GM18498 (cell line): ENCODE measurements at regions not wholly inside any gene's neighbourhood (a gene's known extent, or its start where the extent isn't known, plus 50 kb on each side); places are given as distances from the start of the nearest gene placed in this dataset.
"Not testable (repeated sequence)": the region's sequence is repeated elsewhere in the genome, so short reads cannot be mapped to it uniquely, and the experiment has no call there.

Source experiments
- ATAC-seq: cut with Tn5 transposase; IDR thresholded peaks from one replicate; pipeline ENCODE4 v1.9.1; 2021; ENCODE audit warnings: mild to moderate bottlenecking, moderate library complexity; ENCODE audit not compliant: unreplicated experiment

GRCh38 chr9:73337182-73337581 is 185.5 kb downstream of the ANXA1 start:
- ATAC-seq, result not testable (repeated sequence)

GRCh38 chr9:73344060-73344459 is 192.4 kb downstream of the ANXA1 start:
- ATAC-seq, result no peak

GRCh38 chr9:73347123-73347522 is 195.5 kb downstream of the ANXA1 start:
- ATAC-seq, result no peak

- ATAC-seq, result no peak
Measured at GRCh38 chr9:73347720-73348119, 196.1 kb downstream of the ANXA1 start.

GRCh38 chr9:73348471-73348870 is 196.8 kb downstream of the ANXA1 start:
- ATAC-seq, result no peak

- ATAC-seq, result no peak
Measured at GRCh38 chr9:73349476-73349875, 197.8 kb downstream of the ANXA1 start.

- ATAC-seq, result no peak
Measured at GRCh38 chr9:73357607-73358006, 205.9 kb downstream of the ANXA1 start.

- no peak for ATAC-seq
Measured at GRCh38 chr9:73370053-73370452, 218.4 kb downstream of the ANXA1 start.

GRCh38 chr9:73371801-73372200 is 220.1 kb downstream of the ANXA1 start:
- ATAC-seq, result no peak

- no peak for ATAC-seq
Measured at GRCh38 chr9:73380411-73380810, 228.7 kb downstream of the ANXA1 start.

- ATAC-seq, result no peak
Measured at GRCh38 chr9:73402081-73403028, 250.7 kb downstream of the ANXA1 start.

GRCh38 chr9:73411494-73411893 is 259.8 kb downstream of the ANXA1 start:
- ATAC-seq, result no peak

GRCh38 chr9:73412874-73413273 is 261.2 kb downstream of the ANXA1 start:
- no peak for ATAC-seq

- ATAC-seq, result no peak
Measured at GRCh38 chr9:73423891-73424290, 272.2 kb downstream of the ANXA1 start.

- ATAC-seq, result no peak
Measured at GRCh38 chr9:73426269-73426668, 274.6 kb downstream of the ANXA1 start.

GRCh38 chr9:73434826-73435225 is 283.2 kb downstream of the ANXA1 start:
- no peak for ATAC-seq

GRCh38 chr9:73437758-73438157 is 286.1 kb downstream of the ANXA1 start:
- ATAC-seq, result peak; percentile 75

- not testable (repeated sequence) for ATAC-seq
Measured at GRCh38 chr9:73439839-73440238, 288.2 kb downstream of the ANXA1 start.

GRCh38 chr9:73441223-73441622 is 289.6 kb downstream of the ANXA1 start:
- ATAC-seq, result no peak

GRCh38 chr9:73441890-73442818 is 290.5 kb downstream of the ANXA1 start:
- ATAC-seq, result no peak

GRCh38 chr9:73444821-73445220 is 293.2 kb downstream of the ANXA1 start:
- no peak for ATAC-seq

- ATAC-seq, result not testable (repeated sequence)
Measured at GRCh38 chr9:73445384-73445783, 293.7 kb downstream of the ANXA1 start.
